H1 (cell line): ENCODE measurements at regions not wholly inside any gene's neighbourhood (a gene's known extent, or its start where the extent isn't known, plus 50 kb on each side); places are given as distances from the start of the nearest gene placed in this dataset.

ENCODE experiments used
- CTCF ChIA-PET: fragments of 300-600 bp; sonication (Branson Sonifier 250); formaldehyde crosslinking; loops from one replicate; lab custom pipeline; 2021; ENCODE audit not compliant: partially characterized antibody; lab: Charles Lee
- POLR2A ChIA-PET: fragments of 300-600 bp; sonication (Branson Sonifier 250); formaldehyde crosslinking; loops from one replicate; lab custom pipeline; 2021; ENCODE audit warnings: inconsistent platforms; ENCODE audit not compliant: partially characterized antibody; lab: Charles Lee
- DNase-seq, 2 experiments: peaks; one replicate each; pipeline versions ENCODE4 v3.0.0 to v3.0.0-alpha.2; 2010 to 2022; ENCODE audit warnings: low spot score in 2 of 2, low read depth in 1 of 2, mixed read lengths in 1 of 2
- FAIRE-seq: peaks from 2 replicates; lab custom pipeline; 2011; peaks lifted over from hg19 to GRCh38; lab: Jason Lieb, UNC
- H2AFZ ChIP-seq: 2 replicates; pipeline ENCODE4 v1.8.1; 2012; ENCODE audit warnings: low read length, inconsistent platforms
- H2AK5ac ChIP-seq: 2 replicates; pipeline ENCODE4 v1.6.1; 2013; ENCODE audit warnings: low read depth, low read length
- H2BK120ac ChIP-seq: replicated peaks from 2 replicates; pipeline ENCODE3; 2013; ENCODE audit warnings: low read depth, low read length, inconsistent platforms
- H2BK12ac ChIP-seq: 2 replicates; pipeline ENCODE4 v1.6.1; 2013; ENCODE audit warnings: low read depth, low read length
- H2BK15ac ChIP-seq: 2 replicates; pipeline ENCODE4 v1.6.1; 2013; ENCODE audit warnings: low read length
- H2BK20ac ChIP-seq: 2 replicates; pipeline ENCODE4 v1.6.1; 2013; ENCODE audit warnings: low read length
- H2BK5ac ChIP-seq: 2 replicates; pipeline ENCODE4 v1.6.1; 2013; ENCODE audit warnings: low read depth, low read length
- H3K14ac ChIP-seq: 2 replicates; pipeline ENCODE4 v1.6.1; 2013; ENCODE audit warnings: inconsistent platforms; ENCODE audit not compliant: insufficient read length
- H3K18ac ChIP-seq: 2 replicates; pipeline ENCODE4 v1.6.1; 2013; ENCODE audit warnings: low read length; ENCODE audit errors: extremely low read depth
- H3K23ac ChIP-seq: 2 replicates; pipeline ENCODE4 v1.6.1; 2013; ENCODE audit warnings: inconsistent platforms; ENCODE audit not compliant: insufficient read length
- H3K23me2 ChIP-seq: 2 replicates; pipeline ENCODE4 v1.6.1; 2013; ENCODE audit warnings: low read depth, low read length
- H3K27ac ChIP-seq: 2 replicates; pipeline ENCODE4 v1.6.1; 2011; ENCODE audit warnings: low read depth, low read length, inconsistent platforms
- H3K27me3 ChIP-seq, 4 experiments: replicated peaks in 1 of 4; 1 replicate in 1 of 4; 2 replicates in 3 of 4; pipeline versions ENCODE4 v1.6.1 to v1.8.1; 2011 to 2013; ENCODE audit warnings: low read length in 3 of 4, mild to moderate bottlenecking in 3 of 4, inconsistent platforms in 2 of 4, mixed read lengths in 2 of 4, moderate library complexity in 1 of 4; ENCODE audit not compliant: control insufficient read depth in 3 of 4, insufficient read depth in 3 of 4; ENCODE audit errors: extremely low read depth in 1 of 4
- H3K36me3 ChIP-seq, 4 experiments: 2 replicates each; pipeline versions ENCODE4 v1.6.1 to v1.8.1; 2011 to 2013; ENCODE audit warnings: mild to moderate bottlenecking in 4 of 4, low read length in 3 of 4, moderate library complexity in 2 of 4, control low read depth in 1 of 4, inconsistent platforms in 1 of 4; ENCODE audit not compliant: insufficient read depth in 4 of 4, control insufficient read depth in 2 of 4
- H3K4ac ChIP-seq: replicated peaks from 2 replicates; pipeline ENCODE3; 2013; ENCODE audit warnings: low read length, low read depth, mixed read lengths, inconsistent platforms; ENCODE audit not compliant: insufficient read length
- H3K4me1 ChIP-seq, 4 experiments: replicated peaks in 1 of 4; 1 replicate in 1 of 4; 2 replicates in 3 of 4; pipeline versions ENCODE4 v1.6.1 to v1.8.1; 2011 to 2013; ENCODE audit warnings: low read length in 3 of 4, inconsistent platforms in 2 of 4, mixed read lengths in 1 of 4; ENCODE audit not compliant: insufficient read depth in 4 of 4, control insufficient read depth in 3 of 4
- H3K4me2 ChIP-seq, 2 experiments: 2 replicates each; pipeline versions ENCODE4 v1.6.1 to v1.8.1; 2011 to 2013; ENCODE audit warnings: low read depth in 2 of 2, low read length in 2 of 2, control low read depth in 1 of 2, inconsistent platforms in 1 of 2, mild to moderate bottlenecking in 1 of 2; ENCODE audit not compliant: insufficient read depth in 1 of 2
- H3K4me3 ChIP-seq, 4 experiments: fragments of 200-600, 300-600 bp in 1 of 4; sonication (generic), shearing (Covaris generic), sonication (Bioruptor Twin) in 1 of 4; 2 replicates each; pipeline versions ENCODE4 v1.5.1 to v1.8.1; 2011 to 2016; ENCODE audit warnings: low read length in 4 of 4, low read depth in 3 of 4, control low read depth in 2 of 4, inconsistent platforms in 2 of 4, mild to moderate bottlenecking in 2 of 4, mixed read lengths in 1 of 4, moderate library complexity in 1 of 4; ENCODE audit not compliant: insufficient read depth in 2 of 4; ENCODE audit errors: extremely low read depth in 1 of 4
- H3K56ac ChIP-seq: replicated peaks from 2 replicates; pipeline ENCODE3; 2013; ENCODE audit warnings: low read depth, mild to moderate bottlenecking, mixed read lengths, low read length, inconsistent platforms; ENCODE audit not compliant: insufficient read length
- H3K79me1 ChIP-seq: 2 replicates; pipeline ENCODE4 v1.6.1; 2013; ENCODE audit warnings: low read depth, low read length, control low read depth
- H3K79me2 ChIP-seq, 2 experiments: 2 replicates each; pipeline versions ENCODE4 v1.6.1 to v1.8.1; 2012 to 2013; ENCODE audit warnings: low read length in 2 of 2, mild to moderate bottlenecking in 2 of 2, inconsistent platforms in 1 of 2; ENCODE audit not compliant: insufficient read depth in 2 of 2, control insufficient read depth in 1 of 2
- H3K9ac ChIP-seq, 4 experiments: replicated peaks in 1 of 4; 1 replicate in 1 of 4; 2 replicates in 3 of 4; pipeline versions ENCODE4 v1.6.1 to v1.8.1; 2011 to 2013; ENCODE audit warnings: low read depth in 3 of 4, low read length in 3 of 4, control low read depth in 2 of 4, mild to moderate bottlenecking in 2 of 4, moderate library complexity in 2 of 4, inconsistent platforms in 1 of 4; ENCODE audit errors: extremely low read depth in 1 of 4
- H3K9me3 ChIP-seq, 2 experiments: 2 replicates each; pipeline versions ENCODE4 v1.6.1 to v1.8.1; 2012 to 2013; ENCODE audit warnings: mild to moderate bottlenecking in 2 of 2, moderate library complexity in 2 of 2, control low read depth in 1 of 2, inconsistent platforms in 1 of 2, low read depth in 1 of 2, low read length in 1 of 2, mixed read lengths in 1 of 2; ENCODE audit not compliant: insufficient read depth in 2 of 2
- H4K20me1 ChIP-seq, 2 experiments: replicated peaks in 1 of 2; 2 replicates each; pipeline versions ENCODE3 to v1.8.1; 2011 to 2013; ENCODE audit warnings: inconsistent platforms in 2 of 2, low read length in 2 of 2, mild to moderate bottlenecking in 1 of 2; ENCODE audit not compliant: insufficient read depth in 2 of 2, control insufficient read depth in 1 of 2
- H4K5ac ChIP-seq: 2 replicates; pipeline ENCODE4 v1.6.1; 2013; ENCODE audit warnings: low read length, low read depth, mixed read lengths, inconsistent platforms; ENCODE audit not compliant: insufficient read length
- H4K8ac ChIP-seq: 2 replicates; pipeline ENCODE4 v1.8.0; 2013; ENCODE audit warnings: mild to moderate bottlenecking, moderate library complexity, low read length, inconsistent platforms; ENCODE audit not compliant: insufficient read depth; ENCODE audit errors: extremely low read depth
- H4K91ac ChIP-seq: replicated peaks from 2 replicates; pipeline ENCODE3; 2013; ENCODE audit warnings: low read length, mixed read lengths, inconsistent platforms; ENCODE audit not compliant: insufficient read length
- ATF3 ChIP-seq: IDR thresholded peaks from 2 replicates; pipeline ENCODE4 v1.6.1; 2011; ENCODE audit warnings: low read depth, mild to moderate bottlenecking, low read length; ENCODE audit not compliant: insufficient read depth
- CEBPB ChIP-seq: IDR thresholded peaks from 2 replicates; pipeline ENCODE4 v1.6.1; 2012; ENCODE audit warnings: low read depth, low read length
- GABPA ChIP-seq: IDR thresholded peaks from 2 replicates; pipeline ENCODE4 v1.6.1; 2011; ENCODE audit warnings: mild to moderate bottlenecking, low read length, moderate library complexity, borderline replicate concordance; ENCODE audit not compliant: insufficient read depth
- RFX5 ChIP-seq: IDR thresholded peaks from 2 replicates; pipeline ENCODE4 v1.6.1; 2011; ENCODE audit warnings: low read depth, low read length, improper control_type of control experiment, borderline replicate concordance
- SUZ12 ChIP-seq: fragments of 200-600 bp; sonication (generic); IDR thresholded peaks from 2 replicates; pipeline ENCODE4 v1.6.1; 2012; ENCODE audit warnings: mild to moderate bottlenecking, inconsistent platforms, low read length, moderate library complexity, mixed read lengths
- WGBS, 2 experiments: shearing (Covaris generic) in 1 of 2; methylation state at CpG; one replicate each; pipeline versions ENCODE4 v1.1.6 to v1.1.7; 2013 to 2015; ENCODE audit warnings: low lambda C conversion rate in 2 of 2, mixed read lengths in 2 of 2, inconsistent platforms in 1 of 2, low coverage in 1 of 2, missing lambda C conversion rate in 1 of 2; ENCODE audit not compliant: insufficient replicate concordance in 2 of 2, insufficient coverage in 1 of 2, insufficient read length in 1 of 2; ENCODE audit errors: extremely low coverage in 1 of 2, missing lambda C conversion rate in 1 of 2; 5-methylcytosine and 5-hydroxymethylcytosine counted together

GRCh38 chr10:2812631-2813030, 254.7 kb upstream of the PFKP start:
- no peaks in the 10 kb centered on the region for H3K9me3 ChIP-seq
- H2AFZ ChIP-seq: no peak overlapping the region
- no peak overlapping the region for H3K56ac ChIP-seq
- H3K4me3 ChIP-seq: no peak overlapping the region
- H3K79me1 ChIP-seq: no peaks in the 10 kb centered on the region
- no peak overlapping the region for H3K14ac ChIP-seq
- 87% methylated on average over 3 of the region's 3 CpGs; no CpG with 5 or more reads in 1 of the 2 experiments for WGBS, 2 experiments
- H3K9ac ChIP-seq: no peak overlapping the region
- FAIRE-seq (no peak), DNase-seq (no peak)
- no peak overlapping the region for H3K23ac ChIP-seq
- no peaks in the 10 kb centered on the region for H4K20me1 ChIP-seq
- no peaks in the 10 kb centered on the region for H3K36me3 ChIP-seq
- no peaks in the 10 kb centered on the region for H3K23me2 ChIP-seq
- no peak overlapping the region for H4K8ac ChIP-seq
- CTCF ChIA-PET: interaction anchor here (0.6 to 1.3 kb wide), 2 partner anchors 26 to 231 kb away, joined by 3 read pairs; no protein-coding TSS in a partner anchor
- no peaks in the 10 kb centered on the region for H3K4me1 ChIP-seq
- no peak overlapping the region for H2BK120ac ChIP-seq
- H2BK20ac ChIP-seq: no peak overlapping the region
- H2BK5ac ChIP-seq: no peak overlapping the region
- H3K27me3 ChIP-seq: no peaks in the 10 kb centered on the region; a peak in 1 of 7 replicates
- no peak overlapping the region for H2AK5ac ChIP-seq
- no peak overlapping the region for H2BK15ac ChIP-seq
- H3K79me2 ChIP-seq: no peaks in the 10 kb centered on the region
- H3K4ac ChIP-seq: no peak overlapping the region
- H4K91ac ChIP-seq: no peak overlapping the region
- no peak overlapping the region for H3K27ac ChIP-seq
- TF ChIP-seq CEBPB (no peak), RFX5 (no peak), SUZ12 (no peak), GABPA (no peak), ATF3 (no peak)
- TF ChIP-seq, all 59 proteins: peak for 0
- H3K18ac ChIP-seq: no peak overlapping the region
- H3K4me2 ChIP-seq: no peak overlapping the region
- no peak overlapping the region for H4K5ac ChIP-seq
- POLR2A ChIA-PET: no interaction called here
- no peak overlapping the region for H2BK12ac ChIP-seq
